Activated T-cell treated with anti-CD3 and anti-CD28 coated beads for 24 hours (primary cell): ENCODE measurements at regions not wholly inside any gene's neighbourhood (a gene's known extent, or its start where the extent isn't known, plus 50 kb on each side); places are given as distances from the start of the nearest gene placed in this dataset.
"Not testable (repeated sequence)": the region's sequence is repeated elsewhere in the genome, so short reads cannot be mapped to it uniquely, and the experiment has no call there.

Experiments used
- DNase-seq: peaks from one replicate; pipeline ENCODE4 v3.0.0-alpha.2; 2020; ENCODE audit warnings: low read depth

DNA sequence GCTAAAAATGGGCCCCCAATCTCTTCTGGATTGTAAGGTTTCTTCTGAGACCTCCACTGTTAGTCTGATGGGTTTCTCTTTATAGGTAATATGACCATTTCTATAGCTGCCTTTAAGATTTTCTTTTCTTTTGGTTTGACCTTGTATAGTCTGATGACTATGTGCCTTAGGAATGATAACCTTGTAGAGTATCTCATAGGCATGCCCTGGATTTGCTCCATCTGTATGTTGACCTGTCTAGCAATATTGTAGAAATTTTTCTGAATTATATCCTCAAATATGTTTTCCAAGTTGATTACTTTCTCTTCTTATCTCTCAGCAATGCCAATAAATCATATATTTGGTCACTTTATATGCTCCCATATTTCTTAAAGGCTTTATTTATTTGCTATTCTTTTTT is 1403.8 kb upstream of the GOT2 start:
- no peak for DNase-seq

DNA sequence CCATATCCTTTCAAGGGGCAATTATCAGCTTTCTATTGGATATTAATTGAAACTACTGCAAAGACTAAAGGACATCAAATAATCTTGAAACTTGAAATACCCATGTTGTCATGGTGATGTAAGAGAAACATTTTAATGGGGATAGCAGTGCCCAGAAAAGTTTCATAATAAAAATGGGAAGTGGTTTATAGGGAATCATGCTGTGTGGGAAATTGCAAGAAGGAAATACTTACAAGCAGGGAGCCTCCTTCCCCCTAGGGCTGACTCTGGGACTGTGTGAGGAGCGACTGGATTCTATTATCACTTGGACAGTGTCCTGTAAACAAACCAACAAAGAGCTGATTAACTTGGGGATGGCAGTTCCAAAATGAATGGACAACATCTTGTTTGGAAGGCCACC is 1393.1 kb upstream of the GOT2 start:
- no peak for DNase-seq

DNA sequence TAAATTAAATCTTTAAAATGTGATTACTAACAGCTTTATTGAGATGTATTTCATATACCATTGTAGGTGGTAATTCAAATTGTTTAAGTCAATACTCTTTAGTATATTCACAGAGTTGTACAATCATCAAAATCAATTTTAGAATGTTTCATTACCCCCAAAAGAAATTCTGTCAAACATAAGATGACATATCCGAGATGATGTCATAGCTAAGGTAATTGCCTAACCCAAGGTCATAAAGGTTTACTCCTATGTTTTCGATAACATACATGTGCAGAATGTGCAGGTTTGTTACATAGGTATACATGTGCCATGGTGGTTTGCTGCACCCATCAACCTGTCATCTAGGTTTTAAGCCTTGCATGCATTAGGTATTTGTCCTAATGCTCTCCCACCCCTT is 1392.0 kb upstream of the GOT2 start:
- DNase-seq: not testable (repeated sequence)

DNA sequence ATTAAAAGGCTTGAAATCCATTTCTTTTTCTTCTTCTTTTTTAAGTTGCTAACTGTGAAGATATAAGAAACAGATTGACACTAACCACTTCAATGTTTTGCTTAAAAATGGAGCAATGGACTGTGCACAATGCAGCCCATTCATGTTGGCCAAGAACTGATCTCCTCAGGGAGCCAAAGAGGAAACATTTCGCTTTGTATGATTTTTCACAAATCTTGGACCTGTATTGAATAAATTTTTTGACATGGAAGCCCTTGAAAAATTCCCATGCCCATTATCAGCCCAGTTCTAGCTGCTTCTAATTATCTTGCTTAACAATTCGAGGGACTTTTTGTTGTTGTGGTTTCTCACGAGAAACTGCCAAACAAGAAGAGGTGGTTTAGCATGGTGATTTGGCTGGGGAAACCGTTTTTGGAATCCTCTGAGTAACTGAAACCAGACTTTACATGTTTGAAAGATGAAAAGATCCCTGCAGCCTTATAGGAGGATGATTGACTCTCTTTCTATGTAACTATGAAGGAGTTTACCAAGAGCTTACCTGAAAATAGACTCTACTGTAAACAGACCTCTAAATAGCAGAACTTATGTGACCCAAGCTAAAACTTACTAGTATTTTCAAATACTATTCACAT is 1389.4 kb upstream of the GOT2 start:
- DNase-seq: no peak

DNA sequence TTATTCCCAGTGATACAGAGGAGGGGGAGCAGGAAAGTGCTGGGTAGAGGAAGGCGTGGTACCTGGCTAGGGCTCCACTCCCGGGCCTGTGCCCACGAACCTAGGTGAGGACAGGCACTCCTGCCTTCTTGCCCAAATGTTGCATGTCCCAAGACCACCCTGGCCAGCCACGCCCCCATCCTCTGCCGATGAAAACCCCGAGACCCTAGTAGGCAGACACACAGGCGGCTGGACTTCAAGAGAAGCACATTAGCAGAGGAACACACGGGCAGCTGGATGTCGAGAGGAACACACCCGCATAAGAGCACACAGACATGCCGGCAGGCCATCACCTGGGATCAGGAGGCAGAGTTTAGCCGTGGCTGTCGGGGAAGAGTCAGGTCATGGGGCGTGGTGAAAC is 1386.5 kb upstream of the GOT2 start:
- DNase-seq: no peak

DNA sequence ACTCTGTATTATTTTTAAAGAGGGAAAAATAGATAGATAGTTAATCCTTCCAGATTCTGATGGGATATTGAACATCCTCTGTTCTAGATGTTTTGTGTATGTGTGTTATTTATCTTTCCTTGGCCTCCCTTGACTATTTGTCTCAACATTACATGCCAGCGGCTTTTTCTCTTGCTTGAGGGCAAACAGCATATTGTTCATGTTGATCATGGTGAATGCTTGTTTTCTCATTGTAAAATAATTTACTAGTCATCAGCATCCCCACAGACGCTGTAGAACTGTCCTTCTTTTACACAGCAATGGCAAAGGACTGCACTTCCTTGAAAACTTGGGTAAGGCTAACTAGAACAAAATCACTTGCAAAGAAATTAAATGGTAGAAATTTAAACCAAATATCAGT is 1376.4 kb upstream of the GOT2 start:
- DNase-seq: no peak

DNA sequence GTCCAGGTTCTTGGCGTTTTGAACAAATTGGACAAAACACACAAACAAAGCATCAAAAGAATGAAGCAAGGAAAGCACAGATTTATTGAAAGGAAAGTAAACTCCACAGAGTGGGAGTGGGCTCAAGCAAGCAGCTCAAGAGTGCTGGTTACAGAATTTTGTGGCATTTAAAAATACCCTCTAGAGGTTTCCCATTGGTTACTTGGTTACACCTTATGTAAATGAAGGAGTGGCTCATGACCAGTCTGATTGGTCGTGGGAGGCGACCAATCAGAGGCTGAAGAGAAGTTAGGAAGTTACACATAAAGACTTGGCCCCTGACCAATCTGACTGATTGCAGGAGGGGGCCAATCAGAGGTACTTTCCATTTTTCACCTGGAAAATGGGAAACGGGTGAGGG is 1373.8 kb upstream of the GOT2 start:
- no peak for DNase-seq

DNA sequence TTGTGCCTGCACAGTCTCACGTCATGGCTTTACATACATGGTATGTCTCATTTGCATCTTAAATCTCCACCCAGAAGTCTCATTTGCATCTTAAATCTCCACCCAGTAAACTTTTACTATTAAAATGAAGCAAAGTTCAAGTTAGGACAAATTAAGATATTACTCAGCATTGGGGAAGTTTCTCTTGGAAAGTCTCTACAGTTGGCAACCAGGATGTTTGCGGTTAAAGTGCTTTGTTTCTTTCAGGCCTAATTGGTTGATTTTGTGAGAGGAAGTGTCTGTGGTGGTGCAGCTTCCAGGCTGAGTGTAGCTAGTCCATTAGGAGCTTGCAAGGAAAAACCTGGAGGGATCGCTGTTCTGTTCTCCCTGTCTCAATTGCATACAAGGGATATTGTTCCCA is 1373.3 kb upstream of the GOT2 start:
- no peak for DNase-seq

DNA sequence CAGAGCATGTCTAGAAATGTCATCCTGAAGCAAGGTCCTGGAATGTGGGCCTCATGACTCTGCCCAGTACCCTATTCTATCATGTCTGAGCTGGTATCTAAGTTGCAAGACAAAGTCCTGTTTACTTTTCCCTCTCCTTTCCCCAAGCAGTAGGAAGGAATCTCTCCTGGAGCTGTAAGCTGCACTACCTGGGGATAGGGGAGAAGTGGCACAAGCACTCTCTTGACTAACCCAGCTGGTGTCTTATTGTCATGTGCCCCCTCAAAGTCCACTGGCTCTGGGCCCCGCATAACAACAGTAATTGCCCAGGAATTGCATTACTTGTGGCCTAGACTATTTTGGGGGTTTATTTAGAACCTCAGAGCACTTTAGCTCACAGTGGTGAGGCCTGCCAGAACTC is 1366.3 kb upstream of the GOT2 start:
- DNase-seq: no peak

DNA sequence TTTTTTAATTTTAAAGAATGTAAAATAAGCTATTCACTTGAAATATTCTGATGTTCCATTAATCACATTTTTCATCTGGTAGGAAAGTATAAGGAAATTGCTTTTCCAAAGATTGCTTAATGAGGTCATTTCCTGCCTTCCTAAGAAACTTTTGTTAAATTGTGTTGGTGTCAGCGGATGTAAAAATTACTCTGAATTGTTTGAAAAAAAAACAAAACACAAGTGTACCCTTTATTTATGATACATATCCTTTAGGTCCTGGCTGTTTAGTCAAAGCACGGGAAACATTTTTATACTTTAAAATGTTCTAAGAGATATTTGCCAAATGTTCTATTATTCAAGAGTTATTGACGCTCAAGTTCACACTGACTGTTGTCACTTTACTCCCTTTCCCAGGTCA is 1357.4 kb upstream of the GOT2 start:
- DNase-seq: no peak

DNA sequence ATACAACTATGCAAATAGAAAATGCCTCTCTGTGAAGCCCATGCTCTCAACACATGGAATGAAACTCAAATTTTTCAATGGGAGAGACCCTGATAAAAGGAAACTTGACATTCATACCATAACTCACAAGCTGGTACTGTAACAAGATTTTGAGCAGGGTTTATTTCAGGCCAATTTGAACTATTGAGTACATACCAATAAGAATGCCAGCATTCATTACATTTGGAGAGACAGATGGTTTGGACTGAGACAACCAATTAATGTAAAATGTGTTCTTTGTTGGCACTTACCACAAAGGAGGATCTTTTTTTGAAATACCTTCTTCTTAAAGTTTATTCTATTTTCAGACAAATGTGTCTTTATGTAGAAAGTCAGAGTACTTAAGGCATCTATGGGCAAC is 1357.0 kb upstream of the GOT2 start:
- no peak for DNase-seq

DNA sequence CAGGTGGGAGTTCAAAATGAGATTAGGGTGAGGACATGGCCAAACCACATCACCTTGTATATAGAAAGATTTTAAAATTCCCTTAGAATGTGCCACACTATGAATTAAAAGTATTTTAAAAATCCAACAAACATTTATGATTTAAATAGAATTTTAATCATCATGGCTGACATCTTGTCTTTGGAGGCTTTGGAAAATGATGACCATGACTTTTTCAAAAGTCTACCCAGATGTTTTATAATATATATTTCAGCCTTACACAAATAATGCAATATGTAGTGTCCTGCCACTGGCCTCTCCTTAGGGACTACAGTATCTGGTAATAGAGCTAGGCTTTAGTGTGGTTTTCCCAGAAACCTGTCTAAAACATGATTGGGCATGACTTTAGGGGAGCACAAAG is 1353.4 kb upstream of the GOT2 start:
- no peak for DNase-seq

DNA sequence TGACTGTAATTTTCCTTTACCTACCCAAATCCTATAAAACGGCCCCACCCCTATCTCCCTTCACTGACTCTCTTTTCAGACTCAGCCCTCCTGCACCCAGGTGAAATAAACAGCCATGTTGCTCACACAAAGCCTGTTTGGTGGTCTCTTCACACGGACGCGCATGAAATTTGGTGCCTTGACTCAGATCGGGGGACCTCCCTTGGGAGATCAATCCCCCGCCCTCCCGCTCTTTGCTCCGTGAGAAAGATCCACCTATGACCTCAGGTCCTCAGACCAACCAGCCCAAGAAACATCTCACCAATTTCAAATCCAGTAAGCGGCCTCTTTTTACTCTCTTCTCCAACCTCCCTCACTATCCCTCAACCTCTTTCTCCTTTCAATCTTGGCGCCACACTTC is 1344.7 kb upstream of the GOT2 start:
- not testable (repeated sequence) for DNase-seq

DNA sequence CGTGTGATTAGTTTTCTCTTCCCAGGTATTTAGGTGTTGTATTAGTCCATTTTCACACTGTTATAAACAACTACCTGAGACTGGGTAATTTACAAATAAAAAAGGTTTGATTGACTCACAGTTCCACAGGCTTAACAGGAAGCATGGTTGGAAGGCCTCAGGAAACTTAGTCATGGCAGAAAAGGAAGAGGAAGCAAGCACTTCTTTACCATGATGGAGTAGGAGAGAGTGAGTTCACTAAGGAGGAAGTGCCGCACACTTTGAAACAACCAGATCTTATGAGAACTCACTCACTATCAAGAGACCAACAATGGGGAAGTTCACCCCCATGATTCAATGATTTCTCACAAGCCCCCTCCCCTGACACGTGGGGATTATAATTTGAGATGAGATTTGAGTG is 1343.7 kb upstream of the GOT2 start:
- no peak for DNase-seq

DNA sequence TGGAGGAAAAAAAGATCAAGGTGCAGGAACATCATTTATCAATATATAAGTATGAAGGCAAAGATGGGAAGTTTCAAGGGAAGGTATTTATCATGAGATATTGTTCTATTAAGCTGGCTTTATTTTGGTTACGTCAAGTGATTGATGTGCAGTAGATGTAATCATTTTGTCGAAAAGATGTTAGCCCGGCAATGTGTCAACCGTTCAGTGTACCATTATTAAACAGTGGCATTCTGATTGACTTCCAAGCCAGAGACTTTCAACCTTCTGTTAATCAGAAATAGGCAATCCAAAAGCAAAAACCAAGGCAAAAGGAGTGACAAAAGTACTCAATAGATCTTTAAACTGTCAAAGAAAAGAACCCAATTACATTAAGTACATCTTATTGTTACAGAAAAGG is 1340.3 kb upstream of the GOT2 start:
- DNase-seq: no peak

DNA sequence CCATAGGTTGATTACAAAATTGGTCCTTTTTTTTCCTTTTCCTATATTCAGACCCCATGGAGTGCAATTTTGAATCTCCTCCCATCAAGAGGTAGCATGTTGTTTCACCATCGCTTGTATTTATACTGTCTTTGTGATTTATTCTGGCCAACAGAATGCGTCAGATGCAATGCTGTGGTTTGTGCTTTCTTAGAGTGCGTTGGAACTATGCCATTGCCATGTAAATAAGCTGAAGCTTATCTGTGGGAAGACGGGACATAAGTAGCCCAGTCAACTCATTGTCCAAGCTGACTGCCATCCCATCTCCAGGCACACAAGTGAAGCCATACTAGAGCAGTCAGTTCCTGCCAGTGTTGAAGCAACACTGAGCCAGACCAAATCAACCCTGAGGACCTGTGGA is 1339.3 kb upstream of the GOT2 start:
- DNase-seq: no peak

DNA sequence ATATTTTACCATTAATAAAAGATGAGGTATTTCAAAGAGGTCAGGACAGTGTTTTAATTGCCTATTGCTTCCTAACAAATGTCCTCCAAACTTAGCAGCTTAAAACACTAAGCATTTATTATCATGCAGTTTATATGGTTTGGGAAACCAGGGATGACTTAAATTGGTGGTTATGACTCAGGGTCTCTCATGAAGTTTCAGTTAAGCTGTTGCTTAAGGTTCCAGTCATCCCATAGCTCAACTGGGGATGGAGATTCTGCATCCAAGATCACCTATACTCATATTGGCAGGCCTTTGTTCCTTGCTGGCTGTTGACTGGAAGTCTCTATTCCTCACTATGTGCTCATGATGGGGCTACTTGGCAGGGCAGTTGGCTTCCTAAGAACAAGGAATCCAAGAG is 1329.9 kb upstream of the GOT2 start:
- no peak for DNase-seq

DNA sequence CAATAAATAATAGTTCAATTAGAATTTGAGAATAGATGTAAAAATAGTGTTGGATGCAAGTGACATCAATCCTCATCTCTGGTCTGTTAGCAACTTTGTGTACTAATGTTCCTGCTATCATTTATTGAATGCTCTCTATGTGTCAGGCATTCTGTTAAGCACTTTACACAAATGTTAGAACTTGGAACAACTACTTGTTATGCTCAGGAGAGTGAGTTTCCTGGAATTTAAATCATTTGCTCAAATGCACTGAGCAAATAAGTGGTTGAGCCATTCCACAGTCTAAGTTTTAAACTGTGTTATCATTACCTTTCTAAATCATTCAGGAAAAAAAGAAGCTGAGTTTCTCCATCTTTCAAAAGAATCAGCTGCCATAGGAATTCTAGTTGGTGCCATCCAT is 1327.3 kb upstream of the GOT2 start:
- DNase-seq: no peak

DNA sequence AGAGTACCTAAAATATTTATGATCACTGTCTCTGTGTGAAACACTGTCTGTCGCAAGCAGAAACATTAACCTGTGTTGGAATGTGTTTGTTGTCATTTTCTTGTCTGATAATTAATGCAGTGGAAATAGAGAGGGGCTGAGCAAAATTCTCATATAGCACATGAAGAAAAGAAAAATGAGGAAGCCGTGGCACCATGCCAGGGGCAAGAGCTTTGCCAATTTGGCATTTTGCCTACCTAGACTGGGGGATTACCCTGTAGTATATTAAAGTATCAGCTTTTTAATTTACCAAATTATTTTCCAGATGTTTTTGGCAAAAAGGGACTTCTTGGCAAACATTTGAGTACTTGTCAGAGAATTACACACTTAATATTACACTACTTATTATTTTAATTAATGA is 1326.6 kb upstream of the GOT2 start:
- no peak for DNase-seq

DNA sequence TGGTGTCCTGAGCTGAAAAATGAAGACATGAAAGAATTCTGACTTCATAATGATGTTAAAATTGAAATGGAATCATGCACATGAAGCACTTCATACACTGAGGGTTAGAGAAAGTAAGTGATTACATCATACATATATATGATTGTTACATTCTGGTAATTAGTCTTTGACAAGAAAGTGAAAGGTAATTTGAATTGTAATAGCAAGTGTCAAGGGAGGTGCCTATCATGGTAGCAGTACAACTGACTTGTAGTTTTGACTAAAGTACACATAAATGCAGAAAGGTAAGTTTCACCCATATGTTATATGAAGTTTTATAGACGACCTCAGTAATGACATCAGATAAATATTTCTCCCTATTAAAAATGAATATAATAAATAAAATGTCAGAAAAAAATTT is 1325.0 kb upstream of the GOT2 start:
- no peak for DNase-seq

DNA sequence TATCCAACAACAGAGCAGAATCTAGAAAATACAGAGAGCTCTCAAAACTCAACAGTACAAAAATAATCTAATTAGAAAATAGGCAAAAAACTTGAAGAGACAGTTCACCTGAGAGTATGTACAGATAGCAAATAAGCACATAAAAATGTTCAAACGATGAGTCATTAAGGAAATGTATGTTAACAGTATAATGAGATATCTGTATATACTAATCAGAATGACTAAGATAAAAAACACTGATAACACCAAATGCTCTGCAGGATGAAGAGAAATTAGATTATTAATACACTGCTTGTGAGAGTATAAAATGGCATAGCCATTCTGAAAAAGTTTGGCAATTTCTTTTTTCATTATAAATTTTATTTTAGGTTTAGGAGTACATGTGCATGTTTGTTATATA is 1307.6 kb upstream of the GOT2 start:
- no peak for DNase-seq

DNA sequence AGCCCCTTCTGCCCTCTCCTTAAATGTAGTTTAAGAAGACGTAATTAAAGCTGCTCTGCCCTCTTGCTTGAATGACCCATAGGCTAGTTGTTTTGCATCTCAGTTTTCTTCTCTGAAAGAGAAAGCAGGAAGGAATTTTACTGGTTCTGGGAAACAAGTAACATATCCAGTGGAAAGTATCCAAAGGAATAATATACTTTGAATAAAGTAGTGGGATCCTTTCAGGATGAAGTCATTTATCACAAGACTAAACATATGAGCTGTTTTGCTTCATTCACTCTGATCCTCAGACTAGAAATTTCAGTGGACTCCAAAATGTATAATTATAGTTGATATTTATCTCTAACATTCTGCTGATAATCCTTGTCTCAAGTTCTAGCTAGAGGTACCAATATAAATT is 1297.6 kb upstream of the GOT2 start:
- DNase-seq: no peak

DNA sequence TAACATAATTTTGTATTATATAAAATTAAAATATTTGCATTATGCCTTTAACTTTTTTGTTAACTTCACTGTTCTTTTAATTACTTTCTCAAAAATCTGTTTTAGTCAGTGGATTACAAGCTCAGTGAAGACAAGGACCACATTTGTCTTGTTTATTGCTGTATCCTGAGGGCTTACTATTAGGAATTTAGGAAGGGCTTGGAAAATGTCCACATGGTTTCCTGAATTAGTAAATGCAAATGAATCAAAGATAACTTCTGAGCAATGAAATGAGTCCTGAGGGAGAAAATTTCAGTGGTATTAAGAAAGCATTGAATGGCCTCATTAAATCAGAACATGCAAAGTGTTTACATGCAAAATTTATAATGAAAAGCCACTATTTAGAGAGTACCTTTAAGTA is 1293.2 kb upstream of the GOT2 start:
- DNase-seq: no peak

DNA sequence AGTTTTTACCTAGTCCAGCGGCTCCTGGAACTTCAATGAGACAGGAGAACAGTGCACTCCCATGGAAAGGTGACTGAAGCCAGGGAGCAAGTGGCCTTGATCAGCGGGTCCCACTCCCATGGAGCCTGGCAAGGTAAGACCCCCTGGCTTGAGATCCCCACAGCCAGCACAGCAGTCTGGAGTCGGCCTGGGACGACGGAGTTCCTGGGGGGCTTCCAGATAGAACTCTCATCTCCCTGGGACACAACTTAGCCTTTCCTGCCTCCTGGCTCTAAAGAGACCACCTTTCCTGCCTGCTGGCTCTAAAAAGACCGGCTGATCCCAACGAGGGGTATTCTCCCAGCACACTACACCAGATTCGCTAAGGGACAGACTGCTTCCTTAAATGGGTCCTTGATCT is 1279.0 kb upstream of the GOT2 start:
- DNase-seq: no peak

DNA sequence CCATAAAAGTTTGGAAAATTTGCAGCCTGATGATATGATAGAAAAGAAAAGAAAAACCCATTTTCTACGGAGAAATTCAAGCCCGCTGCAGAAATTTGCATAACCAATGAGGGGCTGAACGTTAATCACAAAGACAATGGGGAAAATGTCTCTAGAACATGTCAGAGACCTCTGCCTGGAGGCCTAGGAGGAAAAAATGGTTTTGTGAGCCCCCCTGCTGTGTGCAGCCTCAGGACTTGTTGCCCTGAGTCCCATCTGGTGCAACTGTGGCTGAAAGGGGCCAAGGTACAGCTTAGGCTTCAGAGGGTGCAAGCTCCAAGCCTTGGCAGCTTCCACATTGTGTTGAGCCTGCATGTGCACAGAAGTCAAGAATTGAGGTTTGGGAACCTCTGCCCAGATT is 1267.4 kb upstream of the GOT2 start:
- DNase-seq: no peak
